ENCODE measurements at regions not wholly inside any gene's neighbourhood (a gene's known extent, or its start where the extent isn't known, plus 50 kb on each side); places are given as distances from the start of the nearest gene placed in this dataset.

DNA sequence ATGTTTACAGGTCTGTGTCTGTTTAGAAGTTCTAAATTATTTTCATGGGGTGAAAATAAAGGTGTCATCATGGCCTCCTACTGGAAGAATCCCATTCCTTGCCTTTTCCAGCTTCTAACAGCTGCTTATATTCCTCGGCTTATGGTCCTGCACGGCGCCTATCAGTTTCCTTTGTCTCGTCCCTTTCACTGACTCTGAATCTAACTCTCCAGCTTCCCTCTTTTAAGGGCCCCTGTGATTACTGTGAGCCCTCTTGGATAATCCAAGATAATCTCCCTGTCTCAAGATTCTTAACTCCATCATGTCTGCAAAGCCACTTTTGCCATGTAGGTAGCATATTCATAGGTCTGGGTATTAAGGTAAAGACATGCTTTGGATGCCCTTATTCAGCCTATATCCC is 441.0 kb upstream of the ERCC4 start:
- Histone ChIP-seq H3K79me2 (ENCODE audit: insufficient read depth, low read length) (no peaks in the 10 kb centered on the region), H2AFZ (ENCODE audit: low read length) (no peak overlapping the region), H3F3A (ENCODE audit: insufficient read depth, low read length) (no peaks in the 10 kb centered on the region), H3K27ac (ENCODE audit: low read depth, low read length, poor library complexity, severe bottlenecking) (no peak overlapping the region), H3K36me3 (ENCODE audit: insufficient read depth, low read length) (no peaks in the 10 kb centered on the region; the same call in 1 of the 2 replicates), H3K4me1 (ENCODE audit: insufficient read depth, low read length, severe bottlenecking) (no peaks in the 10 kb centered on the region), H3K4me3 (ENCODE audit: low read depth, low read length, poor library complexity, severe bottlenecking) (no peak overlapping the region), H3K4me2 (ENCODE audit: low read length) (no peak overlapping the region), H4K20me1 (ENCODE audit: insufficient read depth, low read length) (no peaks in the 10 kb centered on the region), H3K9me3 (ENCODE audit: low read length) (0 out of 2 replicates have a peak, but pooled peaks cover 2% of the 10 kb centered on the region), H3K9me2 (ENCODE audit: low read depth, low read length) (no peaks in the 10 kb centered on the region), H3K27me3 (ENCODE audit: insufficient read depth, low read length) (no peaks in the 10 kb centered on the region), H3K9ac (ENCODE audit: low read length) (no peak overlapping the region)
- TF ChIP-seq, protein P1, sequence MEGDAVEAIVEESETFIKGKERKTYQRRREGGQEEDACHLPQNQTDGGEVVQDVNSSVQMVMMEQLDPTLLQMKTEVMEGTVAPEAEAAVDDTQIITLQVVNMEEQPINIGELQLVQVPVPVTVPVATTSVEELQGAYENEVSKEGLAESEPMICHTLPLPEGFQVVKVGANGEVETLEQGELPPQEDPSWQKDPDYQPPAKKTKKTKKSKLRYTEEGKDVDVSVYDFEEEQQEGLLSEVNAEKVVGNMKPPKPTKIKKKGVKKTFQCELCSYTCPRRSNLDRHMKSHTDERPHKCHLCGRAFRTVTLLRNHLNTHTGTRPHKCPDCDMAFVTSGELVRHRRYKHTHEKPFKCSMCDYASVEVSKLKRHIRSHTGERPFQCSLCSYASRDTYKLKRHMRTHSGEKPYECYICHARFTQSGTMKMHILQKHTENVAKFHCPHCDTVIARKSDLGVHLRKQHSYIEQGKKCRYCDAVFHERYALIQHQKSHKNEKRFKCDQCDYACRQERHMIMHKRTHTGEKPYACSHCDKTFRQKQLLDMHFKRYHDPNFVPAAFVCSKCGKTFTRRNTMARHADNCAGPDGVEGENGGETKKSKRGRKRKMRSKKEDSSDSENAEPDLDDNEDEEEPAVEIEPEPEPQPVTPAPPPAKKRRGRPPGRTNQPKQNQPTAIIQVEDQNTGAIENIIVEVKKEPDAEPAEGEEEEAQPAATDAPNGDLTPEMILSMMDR (IDR thresholded peaks at IDR 0.05; ENCODE audit: low read length): no peak

DNA sequence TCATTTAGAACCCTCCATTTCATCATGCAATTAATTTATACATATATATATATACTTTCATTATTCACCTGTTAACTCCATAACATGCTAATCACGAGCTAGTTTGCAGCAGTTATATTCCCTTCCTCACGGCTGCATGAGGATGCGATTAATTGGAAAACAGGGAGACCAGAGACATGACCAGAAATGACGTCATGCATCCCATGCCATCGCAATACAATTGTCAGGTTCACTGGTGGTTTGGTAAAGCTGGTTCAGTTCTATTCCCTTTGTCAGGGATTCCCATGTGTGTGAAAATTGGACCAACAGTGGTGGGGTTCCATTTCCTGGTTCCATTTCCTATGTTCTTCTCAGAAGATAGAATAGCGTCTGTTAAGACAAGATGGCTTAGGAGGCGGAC is 440.4 kb upstream of the ERCC4 start:
- Histone ChIP-seq H3K36me3 (ENCODE audit: insufficient read depth, low read length) (no peaks in the 10 kb centered on the region; the same call in 1 of the 2 replicates), H3K27me3 (ENCODE audit: insufficient read depth, low read length) (no peaks in the 10 kb centered on the region), H3K4me2 (ENCODE audit: low read length) (no peak overlapping the region), H3K4me1 (ENCODE audit: insufficient read depth, low read length, severe bottlenecking) (no peaks in the 10 kb centered on the region), H3K4me3 (ENCODE audit: low read depth, low read length, poor library complexity, severe bottlenecking) (no peak overlapping the region), H4K20me1 (ENCODE audit: insufficient read depth, low read length) (no peaks in the 10 kb centered on the region), H3K27ac (ENCODE audit: low read depth, low read length, poor library complexity, severe bottlenecking) (no peak overlapping the region), H3F3A (ENCODE audit: insufficient read depth, low read length) (no peaks in the 10 kb centered on the region), H3K9ac (ENCODE audit: low read length) (no peak overlapping the region), H3K9me3 (ENCODE audit: low read length) (0 out of 2 replicates have a peak, but pooled peaks cover 2% of the 10 kb centered on the region), H3K9me2 (ENCODE audit: low read depth, low read length) (no peaks in the 10 kb centered on the region), H2AFZ (ENCODE audit: low read length) (no peak overlapping the region), H3K79me2 (ENCODE audit: insufficient read depth, low read length) (no peaks in the 10 kb centered on the region)
- TF ChIP-seq EZH2 (IDR thresholded peaks at IDR 0.05; ENCODE audit: borderline replicate concordance, low read length): no peak
- TF ChIP-seq, protein P1 (IDR thresholded peaks at IDR 0.05; ENCODE audit: low read length): no peak

DNA sequence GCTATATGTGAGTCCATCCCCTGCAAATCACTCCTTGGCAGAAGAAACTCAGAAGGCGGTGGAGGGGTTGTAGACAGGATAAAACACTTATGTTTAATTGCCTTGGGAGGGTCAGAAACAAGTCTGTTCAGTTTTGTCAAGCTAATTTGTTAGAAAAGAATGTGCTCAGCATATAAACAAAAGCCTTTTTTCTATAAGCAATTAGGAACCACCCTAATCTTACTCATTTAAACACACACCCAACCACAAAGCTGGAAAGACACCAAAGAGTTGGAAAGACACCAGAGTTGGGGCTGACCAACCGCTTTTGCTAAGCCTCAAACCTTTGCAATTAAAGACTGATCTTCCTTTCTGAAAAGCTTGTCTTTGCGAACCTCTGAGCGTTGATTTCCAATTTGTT is 439.2 kb upstream of the ERCC4 start:
- no peak overlapping the region for H3K4me2 ChIP-seq (ENCODE audit: low read length)
- 0 out of 2 replicates have a peak, but pooled peaks cover 2% of the 10 kb centered on the region for H3K9me3 ChIP-seq (ENCODE audit: low read length)
- TF ChIP-seq, protein P1 (IDR thresholded peaks at IDR 0.05; ENCODE audit: low read length): no peak
- TF ChIP-seq EZH2 (IDR thresholded peaks at IDR 0.05; ENCODE audit: borderline replicate concordance, low read length): no peak
- H3K27me3 ChIP-seq (ENCODE audit: insufficient read depth, low read length): no peaks in the 10 kb centered on the region
- no peaks in the 10 kb centered on the region for H3K9me2 ChIP-seq (ENCODE audit: low read depth, low read length)
- no peaks in the 10 kb centered on the region for H3K4me1 ChIP-seq (ENCODE audit: insufficient read depth, low read length, severe bottlenecking)
- no peak overlapping the region for H3K9ac ChIP-seq (ENCODE audit: low read length)
- H3K27ac ChIP-seq (ENCODE audit: low read depth, low read length, poor library complexity, severe bottlenecking): no peak overlapping the region
- H4K20me1 ChIP-seq (ENCODE audit: insufficient read depth, low read length): no peaks in the 10 kb centered on the region
- no peaks in the 10 kb centered on the region for H3F3A ChIP-seq (ENCODE audit: insufficient read depth, low read length)
- H3K79me2 ChIP-seq (ENCODE audit: insufficient read depth, low read length): no peaks in the 10 kb centered on the region
- no peak overlapping the region for H2AFZ ChIP-seq (ENCODE audit: low read length)
- H3K4me3 ChIP-seq (ENCODE audit: low read depth, low read length, poor library complexity, severe bottlenecking): no peak overlapping the region
- H3K36me3 ChIP-seq (ENCODE audit: insufficient read depth, low read length): no peaks in the 10 kb centered on the region; the same call in 1 of the 2 replicates
